Smooth muscle cell of the brain vasculature (primary cell): ENCODE measurements at regions not wholly inside any gene's neighbourhood (a gene's known extent, or its start where the extent isn't known, plus 50 kb on each side); places are given as distances from the start of the nearest gene placed in this dataset.

Experiments used
- DNase-seq: peaks from one replicate; pipeline ENCODE4 v3.0.0-alpha.2; 2012; ENCODE audit warnings: low read depth, low spot score

DNA sequence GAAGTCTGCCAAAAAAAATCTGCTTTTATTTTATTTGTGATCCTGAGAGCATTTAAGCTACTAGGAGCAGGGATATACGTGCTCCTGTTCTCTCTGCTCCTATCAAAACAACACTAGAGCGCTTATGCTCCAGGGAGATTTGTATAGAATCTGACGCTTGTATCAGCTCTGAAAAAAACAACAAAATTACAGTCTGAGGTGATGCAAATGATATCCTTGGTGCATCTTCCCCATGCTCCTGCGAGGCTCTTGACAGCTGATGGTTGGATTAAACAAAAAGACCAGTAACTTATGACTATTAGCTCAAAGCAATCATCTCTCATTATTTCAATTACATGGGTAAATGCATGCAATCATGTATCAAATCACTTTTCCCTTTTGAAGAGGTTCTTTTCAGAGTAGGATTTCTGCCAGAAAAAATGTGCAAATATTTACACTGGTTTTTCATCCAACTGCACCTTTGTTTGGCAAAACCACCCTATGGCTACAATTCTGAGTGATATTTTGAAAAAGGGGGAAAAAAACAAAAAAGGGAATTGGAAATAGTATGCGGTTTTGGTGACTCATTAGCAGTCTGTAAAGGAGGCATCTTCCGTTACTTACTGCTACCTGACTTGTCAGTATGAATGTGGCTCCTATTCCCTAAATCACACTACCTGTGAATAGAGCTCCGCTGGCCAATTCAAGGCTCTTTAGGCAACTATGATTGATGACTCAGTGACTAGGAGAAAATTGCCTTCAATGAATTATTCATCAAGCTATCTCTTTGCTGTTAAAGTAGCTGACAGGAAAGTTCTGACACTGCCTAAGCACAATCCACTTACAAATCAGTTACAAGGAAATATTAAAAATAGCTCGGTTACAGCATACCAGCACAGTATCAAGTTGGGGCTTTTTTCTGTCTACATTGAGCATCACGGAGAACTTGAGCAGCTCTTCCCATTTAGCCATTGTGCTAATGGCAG, 450.0 kb downstream of the FOXG1 start:
- DNase-seq: no peak

DNA sequence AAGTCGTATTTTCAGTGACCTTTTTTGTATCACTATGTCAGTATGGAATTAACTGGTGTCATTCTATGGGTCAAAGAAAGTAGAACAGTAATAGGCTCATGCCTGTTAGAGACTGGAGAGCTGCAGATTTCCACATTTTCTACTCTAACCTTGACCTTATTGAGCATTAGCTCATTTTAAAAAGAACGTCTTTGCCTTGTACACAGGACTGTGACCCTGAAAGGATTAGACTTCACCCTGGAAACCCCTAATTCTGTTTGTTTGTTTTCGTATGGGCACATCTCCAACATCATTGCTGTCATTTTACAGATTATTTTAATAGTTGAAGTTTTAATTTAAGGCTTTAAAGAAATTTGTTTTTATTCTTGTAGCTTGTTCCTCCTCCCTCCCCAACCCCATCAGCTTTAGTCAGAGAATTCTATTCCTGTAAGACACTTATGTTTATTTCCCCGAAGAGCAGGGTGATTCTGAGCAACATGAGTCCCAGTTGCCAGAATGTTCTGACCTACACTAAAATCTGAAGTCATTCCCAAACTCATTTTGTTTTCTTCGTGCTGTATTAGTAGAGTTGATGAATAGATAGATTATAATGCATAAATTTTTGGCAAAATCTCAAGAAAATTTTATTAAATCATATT, 451.3 kb downstream of the FOXG1 start:
- no peak for DNase-seq

DNA sequence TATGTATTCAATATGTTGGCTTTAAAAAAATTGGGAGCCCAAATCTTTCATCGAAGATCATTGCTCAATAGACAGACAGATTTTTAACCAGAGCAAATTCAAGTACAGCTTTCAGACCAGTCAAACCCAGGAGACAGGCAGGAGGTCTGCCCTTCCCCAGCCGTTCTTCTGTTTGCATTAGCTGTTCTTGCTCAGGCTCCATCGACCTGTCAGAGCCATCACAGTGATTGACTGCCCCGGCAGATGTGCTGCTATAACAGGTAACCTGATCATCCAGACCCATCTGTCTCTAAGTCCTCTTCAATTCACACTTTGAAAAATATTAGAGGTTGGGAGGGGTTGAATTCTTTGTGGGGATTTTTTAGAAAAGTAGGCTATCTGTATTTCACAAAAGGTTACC, 453.5 kb downstream of the FOXG1 start:
- no peak for DNase-seq

DNA sequence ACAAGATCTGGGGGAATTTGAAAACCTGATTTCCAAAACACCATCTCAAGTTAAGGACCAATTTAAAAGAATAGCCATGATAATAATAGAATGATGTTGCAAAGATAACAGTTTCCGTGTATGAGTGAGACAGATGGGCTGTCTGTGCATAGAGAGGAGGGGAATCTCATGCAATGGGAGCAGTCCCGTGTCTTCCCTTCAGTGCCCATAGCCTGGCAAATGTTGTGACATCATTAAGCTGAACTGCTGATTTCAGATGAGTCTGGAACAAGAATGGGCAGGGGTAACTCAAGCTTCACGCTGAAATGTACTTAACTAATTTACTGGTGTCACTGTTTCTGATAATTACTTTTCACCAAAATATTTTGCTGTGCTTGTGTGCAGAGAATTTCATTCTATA, 454.0 kb downstream of the FOXG1 start:
- DNase-seq: no peak

DNA sequence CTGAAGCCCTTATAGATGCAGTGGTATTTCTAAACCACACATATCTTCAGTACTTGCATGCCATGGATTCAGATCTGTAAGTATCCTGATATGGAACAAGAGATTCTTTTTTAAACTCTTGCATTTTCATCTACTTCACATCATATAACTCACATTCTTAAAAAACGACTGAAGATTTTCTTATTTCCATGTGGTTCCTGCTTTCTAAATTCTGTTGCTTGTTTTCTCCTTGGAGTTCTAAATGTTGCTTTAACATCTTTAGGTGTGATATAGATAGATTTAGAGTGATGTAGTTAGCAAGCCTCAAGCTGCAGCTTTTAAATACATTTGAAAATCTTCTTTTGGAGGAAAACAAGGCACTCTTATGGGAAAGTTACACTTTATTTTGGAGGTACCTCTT, 455.4 kb downstream of the FOXG1 start:
- DNase-seq: no peak

DNA sequence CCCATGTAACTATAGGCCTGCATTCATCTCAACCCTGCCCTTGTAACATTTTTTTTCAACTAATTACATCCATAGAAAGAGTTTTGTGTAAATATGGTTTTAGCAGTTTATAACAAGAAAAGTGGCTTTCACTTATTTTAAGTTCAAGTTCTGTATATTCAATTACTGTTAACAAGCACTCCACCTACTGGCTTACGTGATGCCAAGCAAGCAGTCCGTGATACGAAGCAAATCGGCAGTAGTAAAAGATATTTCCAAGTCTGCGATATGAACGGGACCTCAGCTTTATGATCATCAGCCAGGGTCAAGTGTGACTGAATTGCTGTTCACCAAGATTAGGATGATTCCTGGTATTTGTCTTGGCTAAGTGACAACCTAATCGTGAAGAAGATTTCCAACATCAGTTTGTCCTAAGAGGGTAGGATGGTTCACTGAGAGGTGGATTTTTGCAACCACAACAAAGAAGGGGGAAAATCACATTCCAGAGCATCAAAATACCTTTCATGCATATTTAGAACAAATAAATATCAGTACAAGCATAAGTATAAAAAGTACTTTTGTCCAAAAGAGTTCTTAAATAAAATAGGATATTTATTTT, 456.2 kb downstream of the FOXG1 start:
- no peak for DNase-seq

DNA sequence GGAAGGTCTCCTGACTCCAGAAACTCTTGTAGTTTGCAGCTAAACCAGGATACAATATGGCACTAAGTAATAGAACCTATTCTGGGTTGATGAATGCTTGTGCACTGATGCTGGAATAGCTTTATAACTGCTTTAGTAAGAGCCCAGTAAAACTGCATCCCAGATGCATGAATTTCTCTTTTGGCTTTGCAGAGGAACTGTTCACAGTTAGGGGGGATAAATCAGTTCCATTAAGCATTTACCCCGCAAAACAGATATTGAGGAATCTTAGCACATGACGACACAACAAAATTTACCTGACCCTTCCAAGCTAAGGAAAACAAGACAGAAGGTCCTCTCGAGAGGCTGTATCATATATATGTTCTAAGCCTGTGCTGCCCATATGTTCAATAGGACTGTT, 457.4 kb downstream of the FOXG1 start:
- DNase-seq: no peak

DNA sequence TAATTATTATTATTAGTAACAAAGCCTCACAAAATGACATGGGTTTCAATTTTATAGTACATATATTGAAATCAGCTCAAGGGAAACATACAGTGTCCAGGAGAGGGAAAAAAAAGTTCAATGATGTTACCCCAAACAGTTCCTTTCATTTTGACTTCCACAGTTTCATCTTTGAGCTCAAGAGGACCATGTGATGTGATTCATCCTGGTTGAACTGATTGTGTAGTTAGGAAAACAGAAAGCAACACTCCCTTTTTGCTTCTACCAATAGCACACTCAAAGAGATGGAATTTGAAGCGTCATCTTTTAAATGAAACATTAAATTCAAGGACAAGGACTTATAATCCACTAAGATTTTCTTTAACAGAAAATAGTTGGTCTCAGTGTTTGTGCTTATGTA, 461.0 kb downstream of the FOXG1 start:
- DNase-seq: no peak

DNA sequence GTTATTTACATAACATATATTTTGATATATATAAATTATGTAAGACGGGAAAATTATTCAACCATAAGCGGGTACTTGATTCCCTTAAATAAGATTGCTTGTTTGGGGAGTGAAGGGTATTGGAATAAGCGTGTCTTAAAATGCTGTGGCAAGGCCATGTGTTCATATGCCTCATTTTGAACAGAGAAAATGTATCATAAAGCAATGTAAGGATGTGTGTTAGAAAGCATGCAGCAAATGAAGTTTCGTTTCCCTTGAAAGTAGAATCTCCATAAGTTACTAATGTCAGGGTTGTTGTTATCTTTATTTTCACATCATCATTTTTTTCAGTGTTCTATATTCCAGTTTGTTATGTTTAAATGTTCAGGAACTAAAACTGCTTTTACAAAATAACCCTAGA, 465.6 kb downstream of the FOXG1 start:
- no peak for DNase-seq

DNA sequence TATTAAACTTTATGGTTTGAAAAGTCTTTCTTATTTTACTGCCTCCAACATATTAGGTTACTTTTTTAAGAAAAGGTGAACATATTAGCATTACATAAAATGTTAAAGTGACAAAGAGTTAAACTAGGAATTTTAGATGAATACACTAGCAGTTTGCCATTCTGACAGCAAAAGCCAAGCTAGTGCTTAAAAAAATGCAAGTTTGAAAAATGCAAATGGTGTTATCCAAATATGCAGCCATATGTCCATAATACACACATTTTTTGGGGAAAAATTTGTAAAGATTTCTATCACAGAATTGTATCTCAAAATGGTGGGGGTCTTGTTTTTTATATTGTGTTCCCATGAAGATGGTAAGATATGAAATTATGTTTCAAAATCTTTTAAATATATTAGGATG, 466.1 kb downstream of the FOXG1 start:
- no peak for DNase-seq

DNA sequence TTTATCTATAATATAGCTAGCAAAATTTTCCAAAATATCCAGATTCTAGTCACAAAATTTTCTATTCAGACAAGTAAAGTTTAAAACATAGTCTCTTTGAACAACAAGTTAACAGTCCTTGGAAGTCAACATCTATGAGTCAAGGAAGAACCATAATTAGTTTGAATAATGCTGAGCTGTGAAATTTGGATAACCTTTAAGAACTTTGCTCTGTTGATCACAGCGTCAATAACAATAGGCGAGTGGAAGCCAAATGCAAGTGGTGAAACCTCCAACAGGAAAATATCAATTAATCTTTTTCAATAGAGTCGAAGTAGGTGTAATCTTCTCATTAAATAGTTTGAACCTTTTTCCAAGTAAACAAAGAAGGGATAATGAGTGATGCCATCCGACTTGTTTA, 466.6 kb downstream of the FOXG1 start:
- DNase-seq: no peak

DNA sequence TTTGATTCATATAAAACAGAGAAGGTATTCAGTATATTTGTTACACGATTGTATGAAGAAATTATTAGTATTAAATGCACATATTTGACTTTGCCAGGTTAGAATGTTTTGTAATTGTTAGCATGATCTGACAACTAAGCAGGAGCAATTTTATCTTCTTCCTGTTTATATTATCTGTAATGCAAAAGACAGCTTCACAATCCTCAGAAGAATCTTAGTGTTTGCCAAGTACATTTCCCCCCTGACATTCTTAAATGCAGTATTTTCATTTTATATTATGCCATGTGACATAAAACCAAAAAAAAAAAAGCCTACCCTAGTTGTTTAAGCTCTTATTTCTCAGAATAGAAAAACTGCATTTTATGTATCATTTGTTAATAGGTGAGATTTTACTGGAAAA, 469.4 kb downstream of the FOXG1 start:
- DNase-seq: no peak

DNA sequence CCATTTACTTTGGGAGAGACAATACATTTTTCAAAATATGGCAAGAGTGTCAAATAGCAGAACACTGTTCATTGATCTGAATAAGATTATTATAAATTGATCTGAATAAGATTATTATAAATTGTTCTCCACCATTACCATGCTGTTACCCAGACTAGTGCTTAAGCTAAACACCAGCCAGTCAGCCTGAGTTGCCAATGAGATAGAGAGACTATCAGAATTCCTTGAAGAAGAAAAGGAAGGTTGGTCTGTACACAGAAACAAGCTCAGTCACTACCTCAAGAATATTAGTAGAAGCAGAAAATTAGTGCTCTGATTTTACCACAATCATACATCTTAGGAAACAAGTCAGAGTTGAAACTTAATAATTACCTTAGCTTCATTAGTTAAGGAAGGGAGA, 469.8 kb downstream of the FOXG1 start:
- no peak for DNase-seq

DNA sequence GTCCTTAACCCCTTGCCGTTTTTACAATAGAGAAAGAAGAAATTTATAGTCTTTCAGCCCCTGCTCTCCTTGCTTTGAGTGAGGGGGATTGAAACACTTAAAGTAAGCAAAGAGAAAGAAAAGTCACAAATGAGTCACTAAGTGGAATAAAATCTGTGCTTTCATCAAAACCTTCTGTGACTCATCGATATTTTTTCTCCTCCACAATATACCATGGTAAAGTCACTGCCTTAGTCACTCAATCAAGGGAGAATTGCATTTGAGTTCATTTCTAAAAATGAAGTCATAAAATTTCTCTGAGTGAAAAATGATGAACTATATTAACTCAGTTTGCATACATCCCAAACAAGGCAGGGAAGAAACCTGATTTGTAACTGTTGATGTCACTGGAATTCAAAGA, 470.3 kb downstream of the FOXG1 start:
- no peak for DNase-seq

DNA sequence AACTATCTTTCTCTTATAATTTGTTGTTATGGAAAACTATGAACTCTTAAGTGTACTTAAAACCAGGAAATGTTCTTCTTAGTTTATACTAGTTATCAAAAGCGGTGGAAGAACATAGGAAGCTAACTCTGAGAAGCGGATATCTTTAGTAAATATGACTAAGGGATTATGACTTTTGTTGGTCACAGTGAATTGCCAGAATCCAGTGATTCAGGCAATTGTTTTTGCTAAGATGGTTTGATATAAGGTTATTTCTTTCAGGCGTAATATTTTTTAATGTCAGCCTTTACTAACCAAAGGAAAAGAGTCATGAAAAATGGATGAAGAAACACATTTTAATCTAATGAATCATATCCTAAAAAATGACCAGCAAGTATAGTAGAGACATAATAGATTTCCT, 473.5 kb downstream of the FOXG1 start:
- no peak for DNase-seq

DNA sequence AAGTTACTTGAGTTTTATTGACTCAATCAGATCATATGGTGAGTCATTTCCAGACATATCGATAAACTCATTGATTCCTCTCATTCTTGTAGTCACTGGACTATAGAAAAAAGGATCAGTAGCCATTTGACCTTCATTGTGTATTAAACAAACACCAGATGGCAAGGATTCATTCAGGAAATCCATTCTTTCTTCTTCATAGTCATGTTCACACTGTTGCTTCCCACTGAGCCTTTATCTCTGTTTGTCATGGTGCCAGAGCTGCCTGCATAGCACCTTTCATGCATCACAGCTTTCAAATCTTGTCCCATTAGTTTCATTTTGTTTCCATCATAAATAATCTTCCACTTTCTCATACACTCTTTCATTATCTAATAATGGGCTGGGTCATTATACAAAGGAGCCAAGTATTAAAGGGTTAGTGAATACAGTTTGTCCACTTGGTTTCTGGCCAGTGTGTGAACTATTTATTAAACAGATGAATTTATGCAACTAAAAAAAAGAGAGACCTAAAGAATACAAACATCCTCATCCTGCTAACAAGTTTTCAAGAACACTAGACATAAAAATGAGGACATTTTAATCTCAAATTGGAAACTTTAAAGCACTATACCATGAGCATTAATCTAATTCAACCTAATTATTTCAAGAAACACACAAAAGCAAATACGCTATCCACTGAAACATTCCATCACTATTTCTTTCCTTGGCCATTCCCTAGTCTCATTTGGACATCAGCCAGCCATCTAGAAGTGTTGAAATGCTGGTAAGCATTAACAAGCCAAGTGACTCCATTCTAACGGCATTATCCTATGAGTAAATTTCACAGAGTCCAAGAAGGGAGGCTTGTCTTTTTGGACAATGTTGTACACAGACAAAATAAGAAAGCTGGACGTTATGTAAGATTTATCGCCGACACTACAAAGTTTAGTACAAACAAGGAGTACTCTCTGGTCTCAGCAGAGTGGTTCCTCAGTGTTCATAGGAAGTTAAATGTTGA, 476.5 kb downstream of the FOXG1 start:
- no peak for DNase-seq

DNA sequence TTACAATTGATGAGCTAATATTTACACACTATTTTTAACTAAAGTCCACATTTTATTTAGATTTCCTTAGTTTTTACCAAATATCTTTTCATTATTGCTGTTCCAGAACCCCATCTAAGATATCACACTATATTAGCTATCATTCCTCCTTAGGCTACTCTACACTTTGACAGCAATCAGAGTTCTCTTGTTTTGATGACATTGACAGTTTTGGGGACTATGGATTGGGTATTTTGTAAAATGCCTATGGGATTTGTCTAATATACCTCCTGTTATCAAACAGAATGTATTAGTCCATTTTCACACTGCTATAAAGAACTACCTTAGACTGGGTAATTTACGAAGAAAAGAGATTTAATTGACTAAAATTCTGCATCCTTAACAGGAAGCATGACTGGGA, 489.1 kb downstream of the FOXG1 start:
- DNase-seq: no peak

DNA sequence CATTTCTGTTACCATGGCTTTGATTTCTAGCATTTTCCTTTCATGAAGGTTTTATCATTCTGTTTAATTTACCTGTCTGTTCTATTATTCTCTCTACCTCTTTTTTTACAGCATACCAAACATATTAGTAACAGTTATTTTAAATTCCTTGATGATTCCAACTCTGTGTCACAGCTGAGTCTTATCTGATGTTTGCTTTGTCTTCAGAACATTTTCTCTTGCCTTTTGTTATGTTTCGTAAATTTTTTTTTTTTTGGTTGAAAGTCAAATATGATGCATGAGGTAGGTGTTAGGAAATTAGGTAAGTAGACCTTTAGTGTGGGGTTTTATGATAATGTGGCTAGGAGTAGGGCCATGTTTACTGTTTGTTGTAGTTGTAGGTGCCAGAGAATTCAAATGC, 496.4 kb downstream of the FOXG1 start:
- no peak for DNase-seq

DNA sequence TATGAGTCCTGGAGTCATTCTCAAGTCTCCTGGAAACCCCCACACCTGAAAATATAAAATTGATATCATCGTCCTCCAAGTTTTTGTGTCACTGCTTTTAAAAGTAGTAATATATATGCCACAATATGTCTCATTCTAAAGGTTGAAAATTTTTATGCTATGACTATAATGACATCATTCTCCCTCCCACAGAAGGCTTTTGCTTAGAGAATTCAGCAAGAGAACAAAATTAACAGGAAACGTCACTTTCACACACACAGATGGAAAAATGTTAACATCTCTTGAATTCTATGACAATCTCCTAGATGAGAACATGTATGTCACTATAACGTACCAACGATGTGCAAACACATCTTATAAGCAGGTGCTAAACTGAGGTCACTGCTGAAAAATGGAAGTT, 498.3 kb downstream of the FOXG1 start:
- no peak for DNase-seq

DNA sequence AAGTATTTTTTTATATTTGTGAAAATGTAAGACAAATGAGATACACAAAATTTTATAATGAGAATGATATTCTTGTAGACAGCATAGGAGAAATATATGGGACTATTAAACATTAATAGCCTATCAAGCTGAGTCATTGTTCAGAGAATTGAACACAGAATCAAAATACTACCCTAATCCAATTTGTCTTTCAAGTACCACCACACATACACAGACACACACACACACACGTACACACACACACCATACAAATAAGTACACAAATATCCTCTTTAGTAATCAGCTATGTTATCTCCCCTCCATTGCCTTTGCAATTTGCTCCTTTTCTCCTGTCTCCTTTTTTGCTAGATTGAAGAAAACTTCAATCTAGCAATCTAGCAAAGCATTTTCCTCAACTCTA, 499.3 kb downstream of the FOXG1 start:
- DNase-seq: no peak

DNA sequence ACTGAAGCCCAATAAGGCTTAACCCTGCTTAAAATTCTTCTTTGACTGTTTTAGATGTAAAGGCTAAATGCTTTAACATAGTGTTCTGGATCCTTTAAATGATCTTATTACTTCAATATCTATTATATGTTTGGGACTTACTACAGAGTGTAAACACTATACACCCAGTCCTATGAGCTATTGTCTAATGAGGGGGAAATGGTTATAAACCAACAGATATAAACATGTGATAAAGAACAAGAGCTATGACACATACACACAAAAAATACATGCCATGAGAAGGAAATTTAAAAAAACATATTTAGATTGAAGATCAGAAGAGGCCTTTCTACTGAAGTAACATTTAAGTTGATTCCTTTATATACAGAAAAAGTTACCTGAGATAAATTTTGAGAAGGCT, 505.1 kb downstream of the FOXG1 start:
- DNase-seq: no peak

DNA sequence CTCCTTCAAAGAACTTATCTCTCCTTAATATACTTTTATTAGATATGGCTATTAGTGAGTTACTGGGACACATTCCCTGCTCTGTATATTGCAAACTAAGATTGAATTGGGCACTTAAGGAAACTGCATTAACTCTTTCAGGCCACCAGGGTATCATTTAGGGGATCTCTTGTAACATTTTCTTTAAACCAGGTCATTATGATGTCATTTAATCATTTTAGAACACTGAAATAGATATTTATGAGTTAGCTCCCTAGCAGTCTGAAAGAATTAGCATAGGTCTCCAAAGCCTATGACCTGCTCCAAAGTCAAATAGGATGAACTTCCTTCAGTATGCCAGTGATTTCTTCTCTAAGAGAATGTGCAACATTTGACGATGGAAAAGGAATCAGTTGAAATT, 506.9 kb downstream of the FOXG1 start:
- DNase-seq: no peak
